ENCODE measurements at regions not wholly inside any gene's neighbourhood (a gene's known extent, or its start where the extent isn't known, plus 50 kb on each side); places are given as distances from the start of the nearest gene placed in this dataset.

- Histone ChIP-seq H3K4me1 (peaks cover 6 to 16% of the 10 kb centered on the region in 2 donors), H3K27me3 (no peaks in the 10 kb centered on the region), H3K36me3 (no peaks in the 10 kb centered on the region), H3K9me3 (no peaks in the 10 kb centered on the region), H3K27ac (no peak overlapping the region), H3K4me3 (replicated peaks in 1 of 3) (no peak overlapping the region)
- WGBS, 2 donors, result 80 to 90% methylated on average over 4 of the region's 4 CpGs
- intact Hi-C loops (cut with DNase I), result no loop called here
- DNase-seq, result no peak
- TF ChIP-seq POLR2A (IDR thresholded peaks at IDR 0.05) (no peak), CTCF (IDR thresholded peaks at IDR 0.05) (no peak)
These were observed 56.7 kb upstream of the SGK1 start for GRCh38 chr6:134374491-134375219.

- DNase-seq, result no peak
- no peaks in the 10 kb centered on the region for H3K9me3 ChIP-seq
- peaks cover 0 to 10% of the 10 kb centered on the region in 2 donors for H3K4me1 ChIP-seq
- H3K4me3 ChIP-seq (replicated peaks in 1 of 3), result no peak overlapping the region
- no peaks in the 10 kb centered on the region for H3K27me3 ChIP-seq
- TF ChIP-seq POLR2A (IDR thresholded peaks at IDR 0.05) (no peak), CTCF (IDR thresholded peaks at IDR 0.05) (no peak)
- 84 to 93% methylated on average over 5 of the region's 5 CpGs for WGBS, 2 donors
- no peaks in the 10 kb centered on the region for H3K36me3 ChIP-seq
- intact Hi-C loops (cut with DNase I), result no loop called here
- peak overlapping the region in 1 of 3 donors; percentile 28 for H3K27ac ChIP-seq
These were observed 56.1 kb upstream of the SGK1 start for GRCh38 chr6:134373993-134374392.

- 50 to 58% methylated on average over 5 of the region's 5 CpGs for WGBS, 2 donors
- no peak overlapping the region for H3K4me3 ChIP-seq (replicated peaks in 1 of 3)
- H3K9me3 ChIP-seq, result no peaks in the 10 kb centered on the region
- H3K4me1 ChIP-seq, result peaks cover 0 to 6% of the 10 kb centered on the region in 2 donors
- H3K27ac ChIP-seq, result peak overlapping the region in 2 of 3 donors; percentile 18 to 28
- TF ChIP-seq CTCF (IDR thresholded peaks at IDR 0.05) (no peak), POLR2A (IDR thresholded peaks at IDR 0.05) (no peak)
- intact Hi-C loops (cut with DNase I), result no loop called here
- no peaks in the 10 kb centered on the region for H3K36me3 ChIP-seq
- DNase-seq, result peak; percentile 34 to 35
- H3K27me3 ChIP-seq, result no peaks in the 10 kb centered on the region
These were observed 55.5 kb upstream of the SGK1 start for GRCh38 chr6:134373282-134373922.

GRCh38 chr6:134372603-134373281 is 54.8 kb upstream of the SGK1 start:
- no peaks in the 10 kb centered on the region for H3K36me3 ChIP-seq
- TF ChIP-seq POLR2A (IDR thresholded peaks at IDR 0.05) (no peak), CTCF (IDR thresholded peaks at IDR 0.05) (no peak)
- WGBS, 2 donors, result 89 to 90% methylated on average over 4 of the region's 4 CpGs
- no peak overlapping the region for H3K4me3 ChIP-seq (replicated peaks in 1 of 3)
- peak overlapping the region in 2 of 3 donors; percentile 18 to 28 for H3K27ac ChIP-seq
- intact Hi-C loops (cut with DNase I), result no loop called here
- no peaks in the 10 kb centered on the region for H3K27me3 ChIP-seq
- no peaks in the 10 kb centered on the region for H3K9me3 ChIP-seq
- peaks cover 0 to 6% of the 10 kb centered on the region in 2 donors for H3K4me1 ChIP-seq
- peak in 1 of 2 donors; percentile 6 for DNase-seq

- TF ChIP-seq POLR2A (IDR thresholded peaks at IDR 0.05), result no peak
- TF ChIP-seq CTCF (IDR thresholded peaks at IDR 0.05), result no peak
- no peak overlapping the region for H3K4me3 ChIP-seq (replicated peaks in 1 of 3)
- intact Hi-C loops (cut with DNase I), result no loop called here
- no peak for DNase-seq
- H3K4me1 ChIP-seq, result peaks cover 0 to 4% of the 10 kb centered on the region in 2 donors
- no peaks in the 10 kb centered on the region for H3K9me3 ChIP-seq
- H3K27me3 ChIP-seq, result no peaks in the 10 kb centered on the region
- no peaks in the 10 kb centered on the region for H3K36me3 ChIP-seq
- H3K27ac ChIP-seq, result no peak overlapping the region
- WGBS, 2 donors, result 90% methylated on average over 2 of the region's 2 CpGs
These were observed 50.8 kb upstream of the SGK1 start for GRCh38 chr6:134368670-134369069.
